IMR-90 (cell line): ENCODE measurements at regions not wholly inside any gene's neighbourhood (a gene's known extent, or its start where the extent isn't known, plus 50 kb on each side); places are given as distances from the start of the nearest gene placed in this dataset.

ENCODE experiments used
- ATAC-seq: fragments of 200-7000 bp; cut with Tn5 transposase; 2 replicates; pipeline ENCODE4 v1.9.1; 2020; ENCODE audit warnings: low read depth, mild to moderate bottlenecking, moderate library complexity
- BruUV-seq: library from RNA; stranded (reverse); fragments of 400-500 nt; replicated peaks from 2 replicates; lab custom pipeline; 2021; lab: Mats Ljungman, UMichigan
- CTCF ChIA-PET: fragments of 300-600 bp; formaldehyde crosslinking; extraction: SDS; loops from one replicate; lab custom pipeline; 2021; ENCODE audit warnings: antibody characterized with exemption; lab: Yijun Ruan, JAX
- POLR2A ChIA-PET: fragments of 300-600 bp; sonication (Branson Sonifier 250); formaldehyde crosslinking; loops from one replicate; lab custom pipeline; 2022; ENCODE audit warnings: antibody characterized with exemption; ENCODE audit not compliant: unreplicated experiment; lab: Charles Lee
- DNase-seq: peaks from one replicate; pipeline ENCODE4 v3.0.0; 2013
- H2AFZ ChIP-seq: replicated peaks from 2 replicates; pipeline ENCODE3; 2013; ENCODE audit warnings: low read length, mild to moderate bottlenecking; ENCODE audit not compliant: poor library complexity
- H2AK5ac ChIP-seq: 2 replicates; pipeline ENCODE4 v1.6.1; 2013; ENCODE audit warnings: low read depth, low read length, inconsistent platforms
- H2AK9ac ChIP-seq: replicated peaks from 2 replicates; pipeline ENCODE3; 2013; ENCODE audit warnings: mild to moderate bottlenecking, low read depth, low read length, moderate library complexity; ENCODE audit not compliant: poor library complexity
- H2BK120ac ChIP-seq: 2 replicates; pipeline ENCODE4 v1.6.1; 2013; ENCODE audit warnings: low read depth, low read length, inconsistent platforms
- H2BK15ac ChIP-seq: 3 replicates; pipeline ENCODE4 v1.6.1; 2013; ENCODE audit warnings: low read depth, low read length, inconsistent platforms
- H2BK20ac ChIP-seq: 2 replicates; pipeline ENCODE4 v1.6.1; 2013; ENCODE audit warnings: low read depth, mild to moderate bottlenecking, inconsistent platforms, low read length, moderate library complexity
- H2BK5ac ChIP-seq: 2 replicates; pipeline ENCODE4 v1.6.1; 2013; ENCODE audit warnings: mild to moderate bottlenecking, low read depth, low read length, inconsistent platforms; ENCODE audit not compliant: poor library complexity, severe bottlenecking
- H3K14ac ChIP-seq: replicated peaks from 2 replicates; pipeline ENCODE4 v1.6.1; 2013; ENCODE audit warnings: low read depth, low read length, inconsistent platforms
- H3K18ac ChIP-seq: 2 replicates; pipeline ENCODE4 v1.6.1; 2013; ENCODE audit warnings: low read depth, low read length, control low read depth
- H3K23ac ChIP-seq: 2 replicates; pipeline ENCODE4 v1.6.1; 2013; ENCODE audit warnings: low read depth, low read length, inconsistent platforms
- H3K27ac ChIP-seq: 2 replicates; pipeline ENCODE4 v1.5.1; 2013; ENCODE audit warnings: mild to moderate bottlenecking, control low read depth, low read length; ENCODE audit not compliant: insufficient read depth
- H3K27me3 ChIP-seq: 2 replicates; pipeline ENCODE4 v1.6.1; 2013; ENCODE audit warnings: low read length; ENCODE audit not compliant: control insufficient read depth, insufficient read depth
- H3K36me3 ChIP-seq: 2 replicates; pipeline ENCODE4 v1.6.1; 2013; ENCODE audit warnings: low read length, mixed read lengths; ENCODE audit not compliant: control insufficient read depth, insufficient read depth
- H3K4ac ChIP-seq: 2 replicates; pipeline ENCODE4 v1.6.1; 2013; ENCODE audit warnings: low read depth, low read length, inconsistent platforms
- H3K4me1 ChIP-seq: 2 replicates; pipeline ENCODE4 v1.6.1; 2013; ENCODE audit warnings: low read length, mixed read lengths; ENCODE audit not compliant: control insufficient read depth, insufficient read depth
- H3K4me2 ChIP-seq: 2 replicates; pipeline ENCODE4 v1.6.1; 2013; ENCODE audit warnings: low read depth, mild to moderate bottlenecking, control low read depth, low read length, moderate library complexity
- H3K4me3 ChIP-seq: 2 replicates; pipeline ENCODE4 v1.5.1; 2013; ENCODE audit warnings: low read depth, mild to moderate bottlenecking, control low read depth, low read length, moderate library complexity; ENCODE audit not compliant: insufficient read depth
- H3K56ac ChIP-seq: 2 replicates; pipeline ENCODE4 v1.6.1; 2013; ENCODE audit warnings: low read length, inconsistent platforms; ENCODE audit not compliant: insufficient read depth; ENCODE audit errors: extremely low read depth
- H3K79me1 ChIP-seq, 2 experiments: 2 replicates each; pipeline ENCODE4 v1.6.1; 2013; ENCODE audit warnings: low read length in 2 of 2, inconsistent platforms in 1 of 2, low read depth in 1 of 2
- H3K9ac ChIP-seq: 2 replicates; pipeline ENCODE4 v1.6.1; 2013; ENCODE audit warnings: low read depth, low read length, control low read depth
- H3K9me1 ChIP-seq: 2 replicates; pipeline ENCODE4 v1.6.1; 2013; ENCODE audit warnings: low read length, inconsistent platforms; ENCODE audit not compliant: insufficient read depth
- H3K9me3 ChIP-seq: 2 replicates; pipeline ENCODE4 v1.6.1; 2013; ENCODE audit warnings: low read length; ENCODE audit not compliant: control insufficient read depth, insufficient read depth
- H4K20me1 ChIP-seq: 2 replicates; pipeline ENCODE4 v1.6.1; 2013; ENCODE audit warnings: low read length, inconsistent platforms; ENCODE audit not compliant: insufficient read depth
- H4K5ac ChIP-seq: 2 replicates; pipeline ENCODE4 v1.6.1; 2013; ENCODE audit warnings: mild to moderate bottlenecking, low read depth, low read length, control low read depth
- H4K8ac ChIP-seq, 2 experiments: 2 replicates each; pipeline ENCODE4 v1.6.1; 2013; ENCODE audit warnings: low read depth in 2 of 2, low read length in 2 of 2, control low read depth in 1 of 2, inconsistent platforms in 1 of 2
- H4K91ac ChIP-seq: 2 replicates; pipeline ENCODE4 v1.6.1; 2013; ENCODE audit warnings: low read depth, low read length, inconsistent platforms; ENCODE audit not compliant: insufficient read depth
- BHLHE40 ChIP-seq: fragments of 150-350 bp; IDR thresholded peaks from 2 replicates; pipeline ENCODE4 v1.6.1; 2016; ENCODE audit warnings: mild to moderate bottlenecking, low read depth, low read length
- CEBPB ChIP-seq: IDR thresholded peaks from 2 replicates; pipeline ENCODE4 v1.6.1; 2012; ENCODE audit warnings: low read depth, low read length, improper control_type of control experiment
- CHD1 ChIP-seq: IDR thresholded peaks from 2 replicates; pipeline ENCODE4 v1.6.1; 2012; ENCODE audit warnings: low read depth, low read length, improper control_type of control experiment
- CTCF ChIP-seq: conservative IDR thresholded peaks from 2 replicates; pipeline ENCODE4 v1.5.1; 2012; ENCODE audit warnings: mild to moderate bottlenecking, low read depth, low read length, improper control_type of control experiment
- FOS ChIP-seq: fragments of 150-350 bp; IDR thresholded peaks from 2 replicates; pipeline ENCODE4 v1.6.1; 2016; ENCODE audit warnings: low read depth, low read length
- MAFK ChIP-seq: IDR thresholded peaks from 2 replicates; pipeline ENCODE4 v1.6.1; 2012; ENCODE audit warnings: low read depth, low read length, improper control_type of control experiment
- MAZ ChIP-seq: IDR thresholded peaks from 2 replicates; pipeline ENCODE4 v1.6.1; 2012; ENCODE audit warnings: low read depth, mild to moderate bottlenecking, low read length, improper control_type of control experiment, moderate library complexity, borderline replicate concordance
- MXI1 ChIP-seq: IDR thresholded peaks from 2 replicates; pipeline ENCODE4 v1.6.1; 2012; ENCODE audit warnings: low read depth, mild to moderate bottlenecking, low read length, moderate library complexity, borderline replicate concordance
- POLR2A ChIP-seq: IDR thresholded peaks from 2 replicates; pipeline ENCODE4 v1.6.1; 2012; ENCODE audit warnings: mild to moderate bottlenecking, low read depth, low read length
- RAD21 ChIP-seq: IDR thresholded peaks from 2 replicates; pipeline ENCODE4 v1.6.1; 2012; ENCODE audit warnings: low read length, improper control_type of control experiment
- RCOR1 ChIP-seq: IDR thresholded peaks from 2 replicates; pipeline ENCODE4 v1.6.1; 2012; ENCODE audit warnings: mild to moderate bottlenecking, low read length, improper control_type of control experiment; ENCODE audit not compliant: insufficient replicate concordance
- RFX5 ChIP-seq: IDR thresholded peaks from 2 replicates; pipeline ENCODE4 v1.8.0; 2012; ENCODE audit warnings: low read depth, mild to moderate bottlenecking, low read length, moderate library complexity
- SMC3 ChIP-seq: fragments of 150-350 bp; IDR thresholded peaks from 2 replicates; pipeline ENCODE4 v1.6.1; 2016; ENCODE audit warnings: low read depth, mild to moderate bottlenecking, antibody characterized with exemption, low read length, moderate library complexity
- USF2 ChIP-seq: fragments of 150-350 bp; IDR thresholded peaks from 2 replicates; pipeline ENCODE4 v1.6.1; 2017; ENCODE audit warnings: mild to moderate bottlenecking, antibody characterized with exemption, low read length, low read depth
- dilution Hi-C: fragments of 300-500 bp; cut with HindIII; formaldehyde crosslinking; loops from one replicate; pipeline ENCODE4 v1.14.3; 2018; ENCODE audit warnings: low sequenced_read_pairs; ENCODE audit not compliant: unreplicated experiment
- in situ Hi-C: fragments of 300-500 bp; cut with MboI; formaldehyde crosslinking; loops from 3 replicates; pipeline ENCODE4 v1.14.3; 2019; ENCODE audit warnings: low sequenced_read_pairs, inconsistent platforms, mixed read lengths
- intact Hi-C: fragments of 100-400 bp; cut with micrococcal nuclease; formaldehyde crosslinking; loops from 2 replicates; pipeline ENCODE4 v1.10.0; 2022
- TF ChIP-seq, protein P1 (sequence below): fragments of 150-350 bp; IDR thresholded peaks from 2 replicates; pipeline ENCODE4 v1.6.1; 2016; ENCODE audit warnings: low read depth, mild to moderate bottlenecking, low read length, moderate library complexity, borderline replicate concordance

- Histone ChIP-seq H3K79me1 (no peaks in the 10 kb centered on the region), H3K23ac (no peak overlapping the region), H3K4me3 (no peak overlapping the region), H3K9me3 (peaks cover 8% of the 10 kb centered on the region), H3K27me3 (peaks cover 2% of the 10 kb centered on the region; the same call in 1 of the 2 replicates), H3K9ac (no peak overlapping the region), H4K8ac (no peak overlapping the region), H3K56ac (no peak overlapping the region), H2AK9ac (peak overlapping the region; percentile 11), H3K18ac (no peak overlapping the region), H3K27ac (no peak overlapping the region), H3K9me1 (peaks cover 17% of the 10 kb centered on the region), H3K36me3 (no peaks in the 10 kb centered on the region), H4K5ac (no peak overlapping the region), H3K4me2 (no peak overlapping the region), H2BK5ac (no peak overlapping the region), H2BK120ac (no peak overlapping the region), H4K20me1 (peaks cover 7% of the 10 kb centered on the region; the same call in 1 of the 2 replicates), H3K14ac (no peak overlapping the region), H2BK15ac (no peak overlapping the region), H3K4me1 (peaks cover 16% of the 10 kb centered on the region), H2AFZ (no peak overlapping the region), H4K91ac (no peak overlapping the region), H2AK5ac (peak overlapping the region; percentile 17; the same call in 1 of the 2 replicates), H3K4ac (no peak overlapping the region; the same call in 1 of the 2 replicates), H2BK20ac (0 out of 2 replicates have a peak overlapping the region, but pooled peaks have one; percentile 8)
- in situ Hi-C loops: no loop called here
- dilution Hi-C loops: no loop called here
- ChIA-PET CTCF (no interaction called here), POLR2A (no interaction called here)
- ATAC-seq (no peak), DNase-seq (no peak)
- no TSS peak for BruUV-seq
- TF ChIP-seq RCOR1 (no peak), USF2 (no peak), MXI1 (no peak), MAFK (no peak), CEBPB (no peak), MAZ (no peak), FOS (no peak), POLR2A (no peak), CHD1 (no peak), SMC3 (no peak), RFX5 (no peak), CTCF (no peak), RAD21 (no peak), BHLHE40 (no peak)
- TF ChIP-seq, protein P1, sequence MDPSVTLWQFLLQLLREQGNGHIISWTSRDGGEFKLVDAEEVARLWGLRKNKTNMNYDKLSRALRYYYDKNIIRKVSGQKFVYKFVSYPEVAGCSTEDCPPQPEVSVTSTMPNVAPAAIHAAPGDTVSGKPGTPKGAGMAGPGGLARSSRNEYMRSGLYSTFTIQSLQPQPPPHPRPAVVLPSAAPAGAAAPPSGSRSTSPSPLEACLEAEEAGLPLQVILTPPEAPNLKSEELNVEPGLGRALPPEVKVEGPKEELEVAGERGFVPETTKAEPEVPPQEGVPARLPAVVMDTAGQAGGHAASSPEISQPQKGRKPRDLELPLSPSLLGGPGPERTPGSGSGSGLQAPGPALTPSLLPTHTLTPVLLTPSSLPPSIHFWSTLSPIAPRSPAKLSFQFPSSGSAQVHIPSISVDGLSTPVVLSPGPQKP: no peak
- intact Hi-C loops: no loop called here
These were observed 299.0 kb downstream of the RPS24 start for GRCh38 chr10:78332657-78333056.
